ENCODE measurements at regions not wholly inside any gene's neighbourhood (a gene's known extent, or its start where the extent isn't known, plus 50 kb on each side); places are given as distances from the start of the nearest gene placed in this dataset.

- Mint-ChIP-seq H3K9me3 (no peaks in the 10 kb centered on the region), H3K4me3 (no peak overlapping the region), H3K4me1 (ENCODE audit: low read depth) (peaks cover 15% of the 10 kb centered on the region), H3K36me3 (ENCODE audit: insufficient read depth in 2 of 2) (no peaks in the 10 kb centered on the region), H3K27ac (no peak overlapping the region), H3K27me3 (ENCODE audit: low read depth) (peaks cover 15% of the 10 kb centered on the region)
- DNase-seq (no peak), ATAC-seq (replicated peaks in 1 of 2) (no peak)
These were observed 417.5 kb upstream of the HS6ST1 start for GRCh38 chr2:128736046-128736688.

DNA sequence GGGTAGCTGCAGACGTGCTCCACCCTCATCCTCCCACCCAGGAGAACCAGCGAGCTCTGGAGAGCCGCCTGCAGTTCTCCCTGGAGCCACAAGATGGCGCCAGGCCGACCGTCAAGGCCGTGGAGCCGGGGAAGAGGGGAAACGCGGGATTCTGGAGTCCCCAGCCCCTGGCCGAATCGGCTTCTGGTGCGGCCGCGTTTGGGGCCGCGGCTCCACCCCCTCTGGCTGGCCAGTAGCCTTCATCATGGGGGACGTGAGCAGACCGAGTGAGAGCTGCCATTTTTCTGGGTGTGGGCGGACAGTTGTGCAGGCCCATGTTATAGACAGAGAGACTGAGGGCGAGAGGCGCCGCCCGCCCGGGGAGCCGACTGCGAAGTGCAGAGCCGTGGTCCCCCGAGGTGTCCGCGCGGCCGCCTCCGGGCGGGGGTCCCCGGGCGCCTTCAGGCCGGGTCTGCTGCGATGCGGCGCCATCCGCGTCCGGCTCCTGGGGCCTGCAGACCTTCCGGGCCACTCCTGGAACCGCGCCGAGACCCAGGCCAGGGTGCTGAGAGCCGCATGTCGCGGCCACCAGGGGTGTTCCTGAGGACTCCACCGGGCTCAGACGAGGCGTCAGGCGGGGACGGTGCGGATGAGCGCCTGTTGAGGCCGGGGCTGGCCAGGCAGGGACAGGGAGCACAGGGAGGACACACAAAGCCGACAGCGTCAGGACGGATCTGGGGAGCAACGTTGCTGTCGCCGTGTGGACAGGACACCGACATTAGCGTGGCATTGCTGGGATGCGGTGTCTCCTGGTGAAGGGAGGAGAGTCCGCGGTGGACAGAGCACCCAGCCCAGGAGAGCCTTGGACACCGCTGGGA lies 418.2 kb upstream of the HS6ST1 start:
- Mint-ChIP-seq H3K4me3 (peak overlapping the region; percentile 51 to 80), H3K27me3 (ENCODE audit: low read depth) (peaks cover 15% of the 10 kb centered on the region), H3K9me3 (no peaks in the 10 kb centered on the region), H3K36me3 (ENCODE audit: insufficient read depth in 2 of 2) (no peaks in the 10 kb centered on the region), H3K4me1 (ENCODE audit: low read depth) (peaks cover 15% of the 10 kb centered on the region), H3K27ac (no peak overlapping the region)
- ATAC-seq (replicated peaks in 1 of 2) (peak; percentile 44 to 52), DNase-seq (peak; percentile 72)

DNA sequence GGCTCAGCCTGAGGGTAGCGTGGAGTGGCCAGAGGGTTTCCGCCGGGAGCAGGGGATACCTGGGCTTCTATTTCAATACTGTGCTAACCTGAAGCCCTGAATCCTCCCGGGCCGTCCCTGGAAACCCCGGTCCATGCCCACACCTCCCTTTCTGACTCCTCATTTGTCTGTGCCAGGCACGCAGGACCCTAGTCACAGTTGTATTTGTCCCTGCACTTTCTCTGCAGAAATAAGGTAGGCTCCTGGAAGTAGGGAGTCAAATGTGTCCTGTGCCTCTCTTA lies 418.8 kb upstream of the HS6ST1 start:
- DNase-seq (no peak), ATAC-seq (replicated peaks in 1 of 2) (no peak)
- peaks cover 15% of the 10 kb centered on the region for H3K27me3 Mint-ChIP-seq (ENCODE audit: low read depth)
- H3K9me3 Mint-ChIP-seq = no peaks in the 10 kb centered on the region
- H3K36me3 Mint-ChIP-seq (ENCODE audit: insufficient read depth in 2 of 2) = no peaks in the 10 kb centered on the region
- peaks cover 15% of the 10 kb centered on the region for H3K4me1 Mint-ChIP-seq (ENCODE audit: low read depth)
- no peak overlapping the region for H3K4me3 Mint-ChIP-seq
- H3K27ac Mint-ChIP-seq = no peak overlapping the region

GRCh38 chr2:128738446-128739110 lies 419.9 kb upstream of the HS6ST1 start:
- Mint-ChIP-seq H3K36me3 (ENCODE audit: insufficient read depth in 2 of 2) (no peaks in the 10 kb centered on the region), H3K27me3 (ENCODE audit: low read depth) (peaks cover 15% of the 10 kb centered on the region), H3K9me3 (no peaks in the 10 kb centered on the region), H3K4me1 (ENCODE audit: low read depth) (peaks cover 15% of the 10 kb centered on the region), H3K4me3 (no peak overlapping the region), H3K27ac (no peak overlapping the region)
- ATAC-seq (replicated peaks in 1 of 2) (no peak), DNase-seq (no peak)

DNA sequence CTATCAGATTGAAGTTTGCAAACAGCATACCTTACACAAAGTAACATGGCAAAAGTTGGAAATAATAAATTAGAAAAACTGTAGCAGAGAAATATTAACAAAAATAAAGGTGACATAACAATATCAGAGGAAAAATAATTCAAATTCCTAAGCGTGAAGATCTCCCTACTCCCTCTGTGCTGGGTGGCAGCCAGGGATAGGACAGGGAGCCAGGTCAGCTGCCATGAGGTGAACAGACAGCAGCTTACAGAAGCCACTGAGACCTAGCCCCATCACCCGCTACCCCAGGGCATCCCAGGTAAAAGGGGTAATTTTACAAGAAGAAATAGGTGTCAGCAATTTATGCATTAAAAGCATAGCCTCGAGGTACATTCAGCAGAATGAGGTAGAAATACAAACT lies 423.8 kb upstream of the HS6ST1 start:
- no peak for DNase-seq
- Mint-ChIP-seq H3K9me3 (no peaks in the 10 kb centered on the region), H3K4me1 (ENCODE audit: low read depth) (no peaks in the 10 kb centered on the region), H3K27me3 (ENCODE audit: low read depth) (no peaks in the 10 kb centered on the region), H3K27ac (no peak overlapping the region), H3K36me3 (ENCODE audit: insufficient read depth in 2 of 2) (no peaks in the 10 kb centered on the region), H3K4me3 (no peak overlapping the region)
- no peak for ATAC-seq (replicated peaks in 1 of 2)

GRCh38 chr2:128745946-128746345 lies 427.3 kb upstream of the HS6ST1 start:
- no peak for DNase-seq
- no peaks in the 10 kb centered on the region for H3K36me3 Mint-ChIP-seq (ENCODE audit: insufficient read depth in 2 of 2)
- H3K27me3 Mint-ChIP-seq (ENCODE audit: low read depth) = no peaks in the 10 kb centered on the region
- no peak for ATAC-seq (replicated peaks in 1 of 2)
- H3K9me3 Mint-ChIP-seq = no peaks in the 10 kb centered on the region
- no peak overlapping the region for H3K4me3 Mint-ChIP-seq
- no peak overlapping the region for H3K27ac Mint-ChIP-seq
- no peaks in the 10 kb centered on the region for H3K4me1 Mint-ChIP-seq (ENCODE audit: low read depth)

DNA sequence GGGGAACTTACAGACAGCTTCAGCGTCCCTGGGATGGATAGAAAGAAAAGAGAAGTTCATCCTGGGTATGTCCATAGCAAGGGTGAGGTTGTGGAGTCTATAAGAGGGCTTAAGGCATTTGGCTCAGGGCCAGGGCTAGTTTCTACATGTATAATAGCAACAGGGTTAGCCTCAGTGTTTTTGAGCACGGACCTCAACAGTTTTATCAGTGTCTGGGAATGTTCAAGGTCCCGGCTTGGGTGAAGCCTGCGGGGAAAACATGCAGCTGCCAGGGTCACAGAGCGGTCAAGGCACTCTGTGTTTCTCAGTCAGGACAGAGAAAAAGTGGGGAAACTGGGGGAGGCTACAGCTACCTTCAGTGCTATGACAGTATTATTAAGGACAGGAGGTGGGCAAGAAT lies 427.7 kb upstream of the HS6ST1 start:
- no peaks in the 10 kb centered on the region for H3K36me3 Mint-ChIP-seq (ENCODE audit: insufficient read depth in 2 of 2)
- H3K9me3 Mint-ChIP-seq = no peaks in the 10 kb centered on the region
- DNase-seq = no peak
- ATAC-seq (replicated peaks in 1 of 2) = no peak
- H3K27me3 Mint-ChIP-seq (ENCODE audit: low read depth) = no peaks in the 10 kb centered on the region
- H3K27ac Mint-ChIP-seq = no peak overlapping the region
- H3K4me1 Mint-ChIP-seq (ENCODE audit: low read depth) = no peaks in the 10 kb centered on the region
- no peak overlapping the region for H3K4me3 Mint-ChIP-seq

DNA sequence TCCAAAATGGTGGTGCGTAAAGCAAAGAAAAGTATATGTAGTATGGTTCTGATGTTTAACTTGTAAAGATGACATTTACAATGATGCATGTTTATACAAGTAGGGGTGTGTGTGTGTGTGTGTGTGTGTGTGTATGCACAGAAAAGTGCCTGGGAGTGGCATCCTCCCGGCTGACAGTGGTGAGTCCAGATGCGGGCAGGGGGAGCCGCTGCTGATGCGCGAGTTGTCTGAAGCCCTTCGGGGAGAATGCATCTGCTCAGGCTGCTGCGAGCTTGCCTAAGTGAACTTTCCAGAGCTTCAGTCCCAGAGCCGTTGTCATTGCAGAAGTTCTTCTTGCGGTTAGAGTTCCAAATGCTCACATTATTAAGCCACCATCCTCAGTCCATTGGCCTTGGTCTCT lies 429.7 kb upstream of the HS6ST1 start:
- no peak for ATAC-seq (replicated peaks in 1 of 2)
- H3K27ac Mint-ChIP-seq = no peak overlapping the region
- no peaks in the 10 kb centered on the region for H3K27me3 Mint-ChIP-seq (ENCODE audit: low read depth)
- no peak for DNase-seq
- no peaks in the 10 kb centered on the region for H3K36me3 Mint-ChIP-seq (ENCODE audit: insufficient read depth in 2 of 2)
- H3K9me3 Mint-ChIP-seq = no peaks in the 10 kb centered on the region
- H3K4me3 Mint-ChIP-seq = no peak overlapping the region
- no peaks in the 10 kb centered on the region for H3K4me1 Mint-ChIP-seq (ENCODE audit: low read depth)

DNA sequence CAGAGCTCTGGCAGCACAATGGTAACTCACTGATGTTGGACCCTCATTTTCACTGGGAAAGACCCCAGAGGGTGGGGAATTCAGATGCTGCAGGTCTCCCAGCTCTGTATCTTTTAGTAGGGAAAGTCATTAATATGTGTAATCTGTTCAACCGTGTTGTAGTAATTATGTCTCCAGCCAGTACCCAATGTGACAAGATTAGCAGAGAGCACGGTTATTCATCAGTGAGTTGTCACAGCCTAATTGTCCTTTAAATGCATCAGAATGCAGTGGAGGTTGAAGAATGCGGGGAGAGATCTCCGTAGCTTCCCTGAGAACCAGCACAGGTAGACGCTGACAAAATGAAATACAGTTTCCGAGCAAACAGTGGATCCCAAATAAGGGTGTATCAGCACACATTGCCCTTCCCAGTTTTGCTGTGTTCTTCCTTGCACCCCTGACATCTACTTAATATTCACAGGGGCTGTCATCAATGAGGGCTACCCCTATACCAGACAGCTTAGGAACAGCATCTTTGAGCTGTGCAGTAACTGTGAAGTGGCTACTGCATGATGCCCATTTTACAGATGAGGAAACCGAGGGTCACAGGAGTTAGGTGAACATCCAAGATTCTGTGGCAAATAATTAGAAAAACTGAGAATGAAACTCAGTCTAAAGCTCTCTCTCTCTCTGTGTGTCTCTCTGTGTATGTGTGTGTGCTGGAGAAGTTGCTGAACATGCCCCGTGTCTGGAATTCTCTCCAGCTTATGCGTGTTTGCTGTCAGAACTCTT lies 430.4 kb upstream of the HS6ST1 start:
- H3K4me3 Mint-ChIP-seq = no peak overlapping the region
- H3K27ac Mint-ChIP-seq = no peak overlapping the region
- ATAC-seq (replicated peaks in 1 of 2) (no peak), DNase-seq (no peak)
- peaks cover 3% of the 10 kb centered on the region for H3K4me1 Mint-ChIP-seq (ENCODE audit: low read depth)
- H3K27me3 Mint-ChIP-seq (ENCODE audit: low read depth) = no peaks in the 10 kb centered on the region
- no peaks in the 10 kb centered on the region for H3K36me3 Mint-ChIP-seq (ENCODE audit: insufficient read depth in 2 of 2)
- no peaks in the 10 kb centered on the region for H3K9me3 Mint-ChIP-seq

DNA sequence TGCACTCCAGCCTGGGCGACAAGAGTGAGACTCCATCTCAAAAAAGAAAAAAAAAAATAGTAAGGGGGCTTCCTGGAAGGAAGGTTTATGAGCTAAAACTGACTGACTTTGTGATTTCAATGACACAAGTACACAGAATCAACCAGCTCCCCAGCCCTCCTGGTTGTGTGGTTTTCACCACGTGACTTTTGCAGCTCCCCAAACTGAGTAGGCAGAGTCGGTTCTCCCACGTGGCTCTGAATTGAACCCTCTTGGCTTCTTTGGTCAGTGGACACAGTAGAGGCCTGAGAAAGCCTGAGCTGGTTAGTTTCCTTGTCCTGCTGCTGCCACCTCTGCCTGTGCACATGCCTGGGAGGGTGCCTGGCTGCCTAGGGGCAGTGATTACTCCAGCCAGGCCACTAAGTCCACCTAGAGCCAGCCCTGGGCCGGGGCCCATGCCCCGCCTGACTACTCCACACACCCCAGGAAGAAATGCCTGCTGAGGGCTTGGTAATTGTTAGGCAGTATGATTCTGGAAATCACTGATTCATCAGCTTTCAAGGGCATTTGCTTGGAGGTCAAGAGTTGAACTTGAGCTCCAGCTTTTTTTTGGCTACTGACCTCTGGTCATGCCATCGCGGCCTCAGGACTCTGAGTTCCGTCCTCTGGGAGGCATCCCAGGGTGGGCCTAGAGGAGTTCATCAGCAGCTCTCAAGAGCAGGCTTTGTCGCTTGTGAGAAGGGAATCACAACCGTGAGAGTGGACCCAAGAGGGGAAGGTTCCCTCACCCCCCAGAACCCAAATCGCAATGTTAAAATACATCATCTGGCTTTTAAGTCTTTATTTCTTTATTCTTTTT lies 431.9 kb upstream of the HS6ST1 start:
- peaks cover 5% of the 10 kb centered on the region for H3K27me3 Mint-ChIP-seq (ENCODE audit: low read depth)

GRCh38 chr2:128751746-128752145 lies 433.1 kb upstream of the HS6ST1 start:
- no peak overlapping the region for H3K4me3 Mint-ChIP-seq
- DNase-seq (no peak), ATAC-seq (replicated peaks in 1 of 2) (no peak)
- H3K4me1 Mint-ChIP-seq (ENCODE audit: low read depth) = peaks cover 18% of the 10 kb centered on the region
- H3K27me3 Mint-ChIP-seq (ENCODE audit: low read depth) = peaks cover 5% of the 10 kb centered on the region
- H3K27ac Mint-ChIP-seq = no peak overlapping the region
- H3K36me3 Mint-ChIP-seq (ENCODE audit: insufficient read depth in 2 of 2) = no peaks in the 10 kb centered on the region
- no peaks in the 10 kb centered on the region for H3K9me3 Mint-ChIP-seq

More for the DNA sequence above, 431.9 kb upstream of the HS6ST1 start:
- Mint-ChIP-seq H3K36me3 (ENCODE audit: insufficient read depth in 2 of 2) (no peaks in the 10 kb centered on the region), H3K4me1 (ENCODE audit: low read depth) (peaks cover 18% of the 10 kb centered on the region), H3K9me3 (no peaks in the 10 kb centered on the region), H3K4me3 (no peak overlapping the region), H3K27ac (no peak overlapping the region)
- DNase-seq (no peak), ATAC-seq (replicated peaks in 1 of 2) (no peak)

DNA sequence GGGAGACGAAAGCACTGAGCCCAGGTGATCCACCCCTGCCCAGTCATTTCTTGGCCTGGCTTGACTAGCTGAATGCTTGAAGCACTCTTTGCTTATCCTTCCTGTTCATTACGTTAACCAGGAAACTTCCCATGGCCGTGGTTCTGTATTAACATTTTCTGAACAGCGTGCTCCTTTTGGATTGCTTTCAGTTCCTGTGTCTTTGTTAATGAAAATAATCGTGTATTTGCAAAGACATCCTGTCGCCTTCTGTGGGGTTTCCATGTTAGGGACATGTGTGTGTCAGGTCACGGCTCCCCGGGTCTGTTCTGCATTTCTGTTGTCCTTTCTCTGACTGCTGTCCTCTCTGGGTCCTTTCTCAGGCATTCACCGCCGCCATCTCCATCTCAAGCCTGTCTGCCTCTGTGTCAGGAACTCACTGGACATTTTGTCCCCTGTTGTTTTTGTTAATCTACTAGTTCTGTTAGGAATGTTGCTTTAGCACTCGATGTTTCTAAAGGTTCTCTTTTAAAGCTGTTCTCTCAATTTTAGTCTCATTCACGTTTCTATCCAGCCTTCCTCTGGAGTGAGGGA lies 434.1 kb upstream of the HS6ST1 start:
- Mint-ChIP-seq H3K9me3 (no peaks in the 10 kb centered on the region), H3K36me3 (ENCODE audit: insufficient read depth in 2 of 2) (no peaks in the 10 kb centered on the region), H3K27me3 (ENCODE audit: low read depth) (peaks cover 5% of the 10 kb centered on the region), H3K27ac (no peak overlapping the region), H3K4me1 (ENCODE audit: low read depth) (peaks cover 18% of the 10 kb centered on the region), H3K4me3 (no peak overlapping the region)
- DNase-seq = no peak
- no peak for ATAC-seq (replicated peaks in 1 of 2)
